ENCODE measurements at regions not wholly inside any gene's neighbourhood (a gene's known extent, or its start where the extent isn't known, plus 50 kb on each side); places are given as distances from the start of the nearest gene placed in this dataset.

- TF ChIP-seq EZH2phosphoT487 (IDR thresholded peaks at IDR 0.05; ENCODE audit: insufficient read depth, low read depth): no peak
- no peak for TF ChIP-seq EZH2 (IDR thresholded peaks at IDR 0.05; ENCODE audit: insufficient read depth, poor library complexity, severe bottlenecking)
These were observed 299.9 kb upstream of the SPAG17 start for GRCh38 chr1:118484893-118485292.

Data from GM23248 (cell line).